HL-60 (cell line): ENCODE measurements at regions not wholly inside any gene's neighbourhood (a gene's known extent, or its start where the extent isn't known, plus 50 kb on each side); places are given as distances from the start of the nearest gene placed in this dataset.

Experiments used
- DNase-seq, 2 experiments: peaks; one replicate each; pipeline ENCODE4 v3.0.0-alpha.2; 2010 to 2020; ENCODE audit warnings: low read depth in 1 of 2, low spot score in 1 of 2
- H3K27ac ChIP-seq: fragments of 250-450 bp; sonication (Bioruptor Pico); replicated peaks from 2 replicates; pipeline ENCODE4 v1.5.1; 2020; ENCODE audit warnings: mild to moderate bottlenecking, moderate library complexity
- H3K27me3 ChIP-seq: fragments of 250-450 bp; sonication (Bioruptor Pico); 2 replicates; pipeline ENCODE4 v1.5.1; 2021; ENCODE audit warnings: mild to moderate bottlenecking, moderate library complexity; ENCODE audit not compliant: insufficient read depth, poor library complexity, severe bottlenecking
- H3K4me3 ChIP-seq: replicated peaks from 2 replicates; pipeline ENCODE4 v1.5.1; 2011; ENCODE audit warnings: mild to moderate bottlenecking, control low read depth, low read length; ENCODE audit not compliant: insufficient read depth
- GABPA ChIP-seq: IDR thresholded peaks from 2 replicates; pipeline ENCODE4 v1.6.1; 2012; ENCODE audit warnings: low read depth
- POLR2AphosphoS5 ChIP-seq: IDR thresholded peaks from 2 replicates; pipeline ENCODE4 v1.6.1; 2012; ENCODE audit warnings: low read depth
- REST ChIP-seq: IDR thresholded peaks from 2 replicates; pipeline ENCODE4 v1.6.1; 2012; ENCODE audit warnings: low read depth; ENCODE audit not compliant: insufficient replicate concordance
- SPI1 ChIP-seq: IDR thresholded peaks from 2 replicates; pipeline ENCODE4 v1.6.1; 2012; ENCODE audit warnings: low read depth, mild to moderate bottlenecking, borderline replicate concordance
- TF ChIP-seq, protein P1 (sequence below): IDR thresholded peaks from one replicate; pipeline ENCODE4 v1.5.1; 2011; ENCODE audit warnings: low read length, control low read depth, inconsistent platforms; ENCODE audit not compliant: insufficient read depth

- TF ChIP-seq SPI1: no peak
- TF ChIP-seq REST: no peak
- TF ChIP-seq, protein P1, sequence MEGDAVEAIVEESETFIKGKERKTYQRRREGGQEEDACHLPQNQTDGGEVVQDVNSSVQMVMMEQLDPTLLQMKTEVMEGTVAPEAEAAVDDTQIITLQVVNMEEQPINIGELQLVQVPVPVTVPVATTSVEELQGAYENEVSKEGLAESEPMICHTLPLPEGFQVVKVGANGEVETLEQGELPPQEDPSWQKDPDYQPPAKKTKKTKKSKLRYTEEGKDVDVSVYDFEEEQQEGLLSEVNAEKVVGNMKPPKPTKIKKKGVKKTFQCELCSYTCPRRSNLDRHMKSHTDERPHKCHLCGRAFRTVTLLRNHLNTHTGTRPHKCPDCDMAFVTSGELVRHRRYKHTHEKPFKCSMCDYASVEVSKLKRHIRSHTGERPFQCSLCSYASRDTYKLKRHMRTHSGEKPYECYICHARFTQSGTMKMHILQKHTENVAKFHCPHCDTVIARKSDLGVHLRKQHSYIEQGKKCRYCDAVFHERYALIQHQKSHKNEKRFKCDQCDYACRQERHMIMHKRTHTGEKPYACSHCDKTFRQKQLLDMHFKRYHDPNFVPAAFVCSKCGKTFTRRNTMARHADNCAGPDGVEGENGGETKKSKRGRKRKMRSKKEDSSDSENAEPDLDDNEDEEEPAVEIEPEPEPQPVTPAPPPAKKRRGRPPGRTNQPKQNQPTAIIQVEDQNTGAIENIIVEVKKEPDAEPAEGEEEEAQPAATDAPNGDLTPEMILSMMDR: no peak
- TF ChIP-seq POLR2AphosphoS5: no peak
- TF ChIP-seq GABPA: no peak
- no peak for DNase-seq
- Histone ChIP-seq H3K27me3 (no peaks in the 10 kb centered on the region), H3K4me3 (no peak overlapping the region), H3K27ac (no peak overlapping the region)
Measured at GRCh38 chr9:17003576-17004240, 131.1 kb upstream of the CNTLN start.

- H3K27ac ChIP-seq: no peak overlapping the region
- TF ChIP-seq SPI1 (no peak), REST (no peak), POLR2AphosphoS5 (no peak), GABPA (no peak)
- TF ChIP-seq, protein P1: no peak
- DNase-seq: peak in 1 of 2 experiments; percentile 11
- no peaks in the 10 kb centered on the region for H3K27me3 ChIP-seq
- no peak overlapping the region for H3K4me3 ChIP-seq
Measured at GRCh38 chr9:16996901-16997491, 126.5 kb upstream of the BNC2 start.

DNA sequence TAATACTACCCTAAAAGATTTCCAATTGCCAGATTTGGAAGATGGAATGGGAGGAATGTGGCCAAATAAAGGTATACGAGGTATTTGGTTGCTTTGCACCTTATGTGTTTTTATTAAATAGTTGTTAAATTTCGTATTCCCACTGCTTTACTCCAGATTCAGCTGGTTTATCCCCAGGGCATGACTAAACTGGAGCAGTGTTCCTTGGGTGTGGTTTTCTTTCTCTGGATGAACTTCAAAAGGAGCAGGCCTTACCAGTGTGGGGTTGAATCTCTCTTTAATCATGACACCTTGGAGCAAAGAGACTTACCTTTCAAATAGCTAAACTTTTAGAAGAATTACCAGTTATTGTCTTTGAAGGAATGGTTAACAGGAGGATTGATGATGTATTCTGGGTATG is 121.7 kb upstream of the BNC2 start:
- no peaks in the 10 kb centered on the region for H3K27me3 ChIP-seq
- no peak overlapping the region for H3K27ac ChIP-seq
- TF ChIP-seq POLR2AphosphoS5 (no peak), SPI1 (no peak), REST (no peak), GABPA (no peak)
- TF ChIP-seq, protein P1: no peak
- no peak for DNase-seq
- no peak overlapping the region for H3K4me3 ChIP-seq
